ENCODE measurements at regions not wholly inside any gene's neighbourhood (a gene's known extent, or its start where the extent isn't known, plus 50 kb on each side); places are given as distances from the start of the nearest gene placed in this dataset.

GRCh38 chr11:19458721-19459120 is 218.0 kb upstream of the E2F8 start:
- H4K20me1 ChIP-seq (ENCODE audit: insufficient read depth, low read length), result no peaks in the 10 kb centered on the region
- H3K4me1 ChIP-seq (ENCODE audit: insufficient read depth, low read length), result no peaks in the 10 kb centered on the region
- DNase-seq, result no peak
- no peak overlapping the region for H3K9ac ChIP-seq (ENCODE audit: low read depth, low read length)
- no peak overlapping the region for H2AFZ ChIP-seq (ENCODE audit: low read depth, low read length)
- H3K9me3 ChIP-seq (ENCODE audit: insufficient read depth, low read length, severe bottlenecking), result no peaks in the 10 kb centered on the region
- no peak for TF ChIP-seq EZH2 (IDR thresholded peaks at IDR 0.05; ENCODE audit: borderline replicate concordance, low read depth, low read length, severe bottlenecking)
- no peak for TF ChIP-seq CTCF (IDR thresholded peaks at IDR 0.05; ENCODE audit: borderline replicate concordance, extremely low read depth, low read length, poor library complexity, severe bottlenecking)
- no peaks in the 10 kb centered on the region for H3K79me2 ChIP-seq (ENCODE audit: insufficient read depth, low read length)
- H3K36me3 ChIP-seq (ENCODE audit: insufficient read depth, low read length), result no peaks in the 10 kb centered on the region
- no peak overlapping the region for H3K4me3 ChIP-seq (ENCODE audit: low read depth in 1 of 2, low read length in 2 of 2)
- no peak for ATAC-seq (ENCODE audit: insufficient read depth, low read depth)
- H3K27me3 ChIP-seq (ENCODE audit: insufficient read depth, low read length, poor library complexity), result peaks cover 15% of the 10 kb centered on the region
- no peak overlapping the region for H3K4me2 ChIP-seq (ENCODE audit: insufficient read depth, low read length)
- no peak overlapping the region for H3K27ac ChIP-seq (ENCODE audit: low read length)

- peaks cover 15% of the 10 kb centered on the region for H3K27me3 ChIP-seq (ENCODE audit: insufficient read depth, low read length, poor library complexity)
- no peak overlapping the region for H3K4me3 ChIP-seq (ENCODE audit: low read depth in 1 of 2, low read length in 2 of 2)
- TF ChIP-seq CTCF (IDR thresholded peaks at IDR 0.05; ENCODE audit: borderline replicate concordance, extremely low read depth, low read length, poor library complexity, severe bottlenecking), result no peak
- H3K79me2 ChIP-seq (ENCODE audit: insufficient read depth, low read length), result no peaks in the 10 kb centered on the region
- H3K4me2 ChIP-seq (ENCODE audit: insufficient read depth, low read length), result no peak overlapping the region
- H3K9ac ChIP-seq (ENCODE audit: low read depth, low read length), result no peak overlapping the region
- H3K9me3 ChIP-seq (ENCODE audit: insufficient read depth, low read length, severe bottlenecking), result no peaks in the 10 kb centered on the region
- no peaks in the 10 kb centered on the region for H3K4me1 ChIP-seq (ENCODE audit: insufficient read depth, low read length)
- no peak overlapping the region for H3K27ac ChIP-seq (ENCODE audit: low read length)
- H2AFZ ChIP-seq (ENCODE audit: low read depth, low read length), result no peak overlapping the region
- no peaks in the 10 kb centered on the region for H3K36me3 ChIP-seq (ENCODE audit: insufficient read depth, low read length)
- no peak for DNase-seq
- ATAC-seq (ENCODE audit: insufficient read depth, low read depth), result no peak
- no peaks in the 10 kb centered on the region for H4K20me1 ChIP-seq (ENCODE audit: insufficient read depth, low read length)
Observed at GRCh38 chr11:19458231-19458630, 217.5 kb upstream of the E2F8 start.

- ATAC-seq (ENCODE audit: insufficient read depth, low read depth), result no peak
- TF ChIP-seq CTCF (IDR thresholded peaks at IDR 0.05; ENCODE audit: borderline replicate concordance, extremely low read depth, low read length, poor library complexity, severe bottlenecking), result no peak
Observed at GRCh38 chr11:19455731-19456130, 215.0 kb upstream of the E2F8 start.

GRCh38 chr11:19453651-19454257 is 213.0 kb upstream of the E2F8 start:
- Histone ChIP-seq H2AFZ (ENCODE audit: low read depth, low read length) (no peak overlapping the region), H4K20me1 (ENCODE audit: insufficient read depth, low read length) (no peaks in the 10 kb centered on the region), H3K36me3 (ENCODE audit: insufficient read depth, low read length) (no peaks in the 10 kb centered on the region), H3K4me1 (ENCODE audit: insufficient read depth, low read length) (no peaks in the 10 kb centered on the region), H3K79me2 (ENCODE audit: insufficient read depth, low read length) (no peaks in the 10 kb centered on the region), H3K4me2 (ENCODE audit: insufficient read depth, low read length) (no peak overlapping the region), H3K9ac (ENCODE audit: low read depth, low read length) (no peak overlapping the region), H3K4me3 (ENCODE audit: low read depth in 1 of 2, low read length in 2 of 2) (no peak overlapping the region), H3K27me3 (ENCODE audit: insufficient read depth, low read length, poor library complexity) (peaks cover 5% of the 10 kb centered on the region), H3K27ac (ENCODE audit: low read length) (no peak overlapping the region), H3K9me3 (ENCODE audit: insufficient read depth, low read length, severe bottlenecking) (no peaks in the 10 kb centered on the region)
- TF ChIP-seq CTCF (IDR thresholded peaks at IDR 0.05; ENCODE audit: borderline replicate concordance, extremely low read depth, low read length, poor library complexity, severe bottlenecking) (no peak), EZH2 (IDR thresholded peaks at IDR 0.05; ENCODE audit: borderline replicate concordance, low read depth, low read length, severe bottlenecking) (no peak)
- no peak for DNase-seq
- no peak for ATAC-seq (ENCODE audit: insufficient read depth, low read depth)

More at GRCh38 chr11:19455731-19456130, 215.0 kb upstream of the E2F8 start:
- DNase-seq, result no peak
- H3K4me3 ChIP-seq (ENCODE audit: low read depth in 1 of 2, low read length in 2 of 2), result no peak overlapping the region
- H3K9me3 ChIP-seq (ENCODE audit: insufficient read depth, low read length, severe bottlenecking), result no peaks in the 10 kb centered on the region
- no peak overlapping the region for H3K9ac ChIP-seq (ENCODE audit: low read depth, low read length)
- H3K27ac ChIP-seq (ENCODE audit: low read length), result no peak overlapping the region
- no peaks in the 10 kb centered on the region for H3K36me3 ChIP-seq (ENCODE audit: insufficient read depth, low read length)
- peaks cover 9% of the 10 kb centered on the region for H3K27me3 ChIP-seq (ENCODE audit: insufficient read depth, low read length, poor library complexity)
- no peak overlapping the region for H3K4me2 ChIP-seq (ENCODE audit: insufficient read depth, low read length)
- H3K4me1 ChIP-seq (ENCODE audit: insufficient read depth, low read length), result no peaks in the 10 kb centered on the region
- H2AFZ ChIP-seq (ENCODE audit: low read depth, low read length), result no peak overlapping the region
- no peaks in the 10 kb centered on the region for H3K79me2 ChIP-seq (ENCODE audit: insufficient read depth, low read length)
- no peaks in the 10 kb centered on the region for H4K20me1 ChIP-seq (ENCODE audit: insufficient read depth, low read length)
